Neural progenitor cell (in vitro differentiated cells): ENCODE measurements at regions not wholly inside any gene's neighbourhood (a gene's known extent, or its start where the extent isn't known, plus 50 kb on each side); places are given as distances from the start of the nearest gene placed in this dataset.

ENCODE experiments used
- DNase-seq: peaks from one replicate; pipeline ENCODE4 v3.0.0-alpha.2; 2016; ENCODE audit warnings: low spot score
- H2AFZ ChIP-seq: fragments of 200-600 bp; sonication (generic); replicated peaks from 2 replicates; pipeline ENCODE4 v1.6.1; 2016; ENCODE audit warnings: antibody characterized with exemption
- H3F3A ChIP-seq: fragments of 200-600 bp; sonication (generic); 2 replicates; pipeline ENCODE4 v1.6.1; 2016; ENCODE audit warnings: antibody characterized with exemption, low read depth
- H3K27ac ChIP-seq: fragments of 200-600 bp; sonication (generic); 2 replicates; pipeline ENCODE4 v1.5.1; 2016; ENCODE audit warnings: mild to moderate bottlenecking
- H3K27me3 ChIP-seq: fragments of 200-600 bp; sonication (generic); 2 replicates; pipeline ENCODE4 v1.6.1; 2016; ENCODE audit warnings: mild to moderate bottlenecking, moderate library complexity
- H3K36me3 ChIP-seq: fragments of 200-600 bp; sonication (generic); 2 replicates; pipeline ENCODE4 v1.5.1; 2016
- H3K4me1 ChIP-seq: fragments of 200-600 bp; sonication (generic); 2 replicates; pipeline ENCODE4 v1.6.1; 2016; ENCODE audit warnings: mixed run types
- H3K4me2 ChIP-seq: fragments of 200-600 bp; sonication (generic); 2 replicates; pipeline ENCODE4 v1.6.1; 2016
- H3K4me3 ChIP-seq: fragments of 200-600 bp; sonication (generic); 2 replicates; pipeline ENCODE4 v1.5.1; 2016
- H3K79me2 ChIP-seq: fragments of 200-600 bp; sonication (generic); 2 replicates; pipeline ENCODE4 v1.6.1; 2016; ENCODE audit warnings: low read depth
- H3K9ac ChIP-seq: fragments of 200-600 bp; sonication (generic); 2 replicates; pipeline ENCODE4 v1.6.1; 2016
- H3K9me3 ChIP-seq: fragments of 200-600 bp; sonication (generic); 2 replicates; pipeline ENCODE4 v1.5.1; 2016; ENCODE audit warnings: low read depth
- H4K20me1 ChIP-seq: fragments of 200-600 bp; sonication (generic); 2 replicates; pipeline ENCODE4 v1.6.1; 2016; ENCODE audit warnings: low read depth
- H3K27ac Mint-ChIP-seq: 3 replicates; pipeline ENCODE4 v1.8.0; 2021; ENCODE audit warnings: mixed read lengths
- H3K27me3 Mint-ChIP-seq: 2 replicates; pipeline ENCODE4 v1.8.0; 2022; ENCODE audit warnings: low read depth, mild to moderate bottlenecking, inconsistent platforms, moderate library complexity, mixed read lengths; ENCODE audit not compliant: insufficient read depth
- H3K36me3 Mint-ChIP-seq: 3 replicates; pipeline ENCODE4 v1.8.0; 2021; ENCODE audit warnings: mixed read lengths
- H3K4me1 Mint-ChIP-seq: 3 replicates; pipeline ENCODE4 v1.8.0; 2021; ENCODE audit warnings: mixed read lengths
- H3K4me3 Mint-ChIP-seq: 3 replicates; pipeline ENCODE4 v1.8.0; 2021; ENCODE audit warnings: mild to moderate bottlenecking, moderate library complexity, mixed read lengths
- H3K9me3 Mint-ChIP-seq: 3 replicates; pipeline ENCODE4 v1.8.0; 2020; ENCODE audit warnings: mixed read lengths
- CTCF ChIP-seq: fragments of 200-600 bp; sonication (generic); IDR thresholded peaks from 2 replicates; pipeline ENCODE4 v1.5.1; 2017; ENCODE audit warnings: antibody characterized with exemption, mild to moderate bottlenecking
- EZH2 ChIP-seq: fragments of 200-600 bp; sonication (generic); IDR thresholded peaks from 2 replicates; pipeline ENCODE4 v1.6.1; 2017; ENCODE audit warnings: antibody characterized with exemption, mild to moderate bottlenecking, moderate library complexity
- EZH2phosphoT487 ChIP-seq: fragments of 200-600 bp; sonication (generic); IDR thresholded peaks from 2 replicates; pipeline ENCODE4 v1.6.1; 2017; ENCODE audit warnings: antibody characterized with exemption

GRCh38 chr1:79207786-79208185 is 201.3 kb upstream of the ADGRL4 start:
- Histone ChIP-seq H3K9ac (no peak overlapping the region), H2AFZ (no peak overlapping the region), H3F3A (no peaks in the 10 kb centered on the region), H3K36me3 (no peaks in the 10 kb centered on the region), H3K4me3 (no peak overlapping the region), H3K27me3 (no peaks in the 10 kb centered on the region), H3K9me3 (no peaks in the 10 kb centered on the region), H3K4me2 (no peak overlapping the region), H3K27ac (no peak overlapping the region), H4K20me1 (no peaks in the 10 kb centered on the region), H3K4me1 (no peaks in the 10 kb centered on the region), H3K79me2 (no peaks in the 10 kb centered on the region)
- Mint-ChIP-seq H3K4me1 (no peaks in the 10 kb centered on the region), H3K27ac (no peak overlapping the region), H3K9me3 (no peaks in the 10 kb centered on the region), H3K27me3 (no peaks in the 10 kb centered on the region), H3K4me3 (no peak overlapping the region), H3K36me3 (no peaks in the 10 kb centered on the region)
- no peak for DNase-seq
- TF ChIP-seq EZH2phosphoT487: no peak
- TF ChIP-seq EZH2: no peak

GRCh38 chr1:79207331-79207730 is 200.8 kb upstream of the ADGRL4 start:
- H3K9me3 ChIP-seq: no peaks in the 10 kb centered on the region
- no peak for DNase-seq
- H3K4me2 ChIP-seq: no peak overlapping the region
- no peaks in the 10 kb centered on the region for H4K20me1 ChIP-seq
- no peaks in the 10 kb centered on the region for H3F3A ChIP-seq
- Mint-ChIP-seq H3K27me3 (no peaks in the 10 kb centered on the region), H3K36me3 (no peaks in the 10 kb centered on the region), H3K9me3 (no peaks in the 10 kb centered on the region), H3K4me3 (no peak overlapping the region), H3K27ac (no peak overlapping the region), H3K4me1 (no peaks in the 10 kb centered on the region)
- TF ChIP-seq EZH2phosphoT487 (no peak), CTCF (no peak), EZH2 (no peak)
- H3K36me3 ChIP-seq: no peaks in the 10 kb centered on the region
- H3K9ac ChIP-seq: no peak overlapping the region
- no peaks in the 10 kb centered on the region for H3K4me1 ChIP-seq
- no peaks in the 10 kb centered on the region for H3K27me3 ChIP-seq
- H3K4me3 ChIP-seq: no peak overlapping the region
- H3K79me2 ChIP-seq: no peaks in the 10 kb centered on the region
- no peak overlapping the region for H2AFZ ChIP-seq
- no peak overlapping the region for H3K27ac ChIP-seq

- no peak for DNase-seq
- H3K27ac Mint-ChIP-seq: no peak overlapping the region
- H3K4me1 ChIP-seq: no peaks in the 10 kb centered on the region
Observed at GRCh38 chr1:79204779-79205479, 198.4 kb upstream of the ADGRL4 start.

More at GRCh38 chr1:79204779-79205479, 198.4 kb upstream of the ADGRL4 start:
- Histone ChIP-seq H3K27me3 (no peaks in the 10 kb centered on the region), H3K27ac (no peak overlapping the region), H3K9ac (no peak overlapping the region), H3F3A (no peaks in the 10 kb centered on the region), H3K79me2 (no peaks in the 10 kb centered on the region), H4K20me1 (no peaks in the 10 kb centered on the region), H3K36me3 (no peaks in the 10 kb centered on the region), H2AFZ (no peak overlapping the region), H3K4me2 (no peak overlapping the region), H3K4me3 (no peak overlapping the region), H3K9me3 (no peaks in the 10 kb centered on the region)
- no peaks in the 10 kb centered on the region for H3K4me1 Mint-ChIP-seq
- H3K36me3 Mint-ChIP-seq: no peaks in the 10 kb centered on the region
- H3K27me3 Mint-ChIP-seq: no peaks in the 10 kb centered on the region
- TF ChIP-seq EZH2phosphoT487 (no peak), CTCF (no peak), EZH2 (no peak)
- no peak overlapping the region for H3K4me3 Mint-ChIP-seq
- H3K9me3 Mint-ChIP-seq: no peaks in the 10 kb centered on the region
